GM23338 (cell line): ENCODE measurements at regions not wholly inside any gene's neighbourhood (a gene's known extent, or its start where the extent isn't known, plus 50 kb on each side); places are given as distances from the start of the nearest gene placed in this dataset.

Experiments used
- ATAC-seq: fragments of 200-7000 bp; cut with Tn5 transposase; 3 replicates; pipeline ENCODE4 v1.9.1; 2020
- DNase-seq: peaks from one replicate; pipeline ENCODE4 v3.0.0-alpha.2; 2015; ENCODE audit warnings: low spot score
- H2AFZ ChIP-seq: fragments of 200-600 bp; sonication (generic); 2 replicates; pipeline ENCODE4 v1.8.0; 2016; ENCODE audit warnings: antibody characterized with exemption, mild to moderate bottlenecking, moderate library complexity
- H3F3A ChIP-seq: fragments of 200-600 bp; sonication (generic); replicated peaks from 2 replicates; pipeline ENCODE4 v1.8.0; 2017; ENCODE audit warnings: antibody characterized with exemption, mixed run types, low read depth
- H3K27ac ChIP-seq: fragments of 200-600 bp; sonication (generic); 2 replicates; pipeline ENCODE4 v1.6.1; 2016; ENCODE audit warnings: low read depth
- H3K27me3 ChIP-seq: fragments of 200-600 bp; sonication (generic); 2 replicates; pipeline ENCODE4 v1.8.0; 2016; ENCODE audit warnings: mild to moderate bottlenecking, mixed run types, moderate library complexity; ENCODE audit not compliant: insufficient read depth
- H3K36me3 ChIP-seq: fragments of 200-600 bp; sonication (generic); 2 replicates; pipeline ENCODE4 v1.8.0; 2016; ENCODE audit warnings: mild to moderate bottlenecking; ENCODE audit not compliant: insufficient read depth
- H3K4me1 ChIP-seq: fragments of 200-600 bp; sonication (generic); 2 replicates; pipeline ENCODE4 v1.8.0; 2016; ENCODE audit warnings: mild to moderate bottlenecking, moderate library complexity; ENCODE audit not compliant: insufficient read depth
- H3K4me2 ChIP-seq: fragments of 200-600 bp; sonication (generic); 2 replicates; pipeline ENCODE4 v1.7.1; 2017; ENCODE audit warnings: mixed run types
- H3K4me3 ChIP-seq: fragments of 200-600 bp; sonication (generic); 2 replicates; pipeline ENCODE4 v1.6.1; 2016; ENCODE audit warnings: mixed run types
- H3K79me2 ChIP-seq: fragments of 200-600 bp; sonication (generic); replicated peaks from 2 replicates; pipeline ENCODE4 v1.8.0; 2017; ENCODE audit warnings: mild to moderate bottlenecking; ENCODE audit not compliant: insufficient read depth
- H3K9me2 ChIP-seq: fragments of 200-600 bp; sonication (generic); 2 replicates; pipeline ENCODE4 v1.8.0; 2017; ENCODE audit not compliant: insufficient read depth
- H4K20me1 ChIP-seq: fragments of 200-600 bp; sonication (generic); replicated peaks from 2 replicates; pipeline ENCODE4 v1.8.0; 2017; ENCODE audit warnings: mild to moderate bottlenecking; ENCODE audit not compliant: insufficient read depth
- H3K27ac Mint-ChIP-seq: 2 replicates; pipeline ENCODE4 v1.8.0; 2020; ENCODE audit warnings: inconsistent platforms, mild to moderate bottlenecking, moderate library complexity, mixed read lengths
- H3K27me3 Mint-ChIP-seq: 3 replicates; pipeline ENCODE4 v1.8.0; 2022; ENCODE audit warnings: low read depth, mild to moderate bottlenecking, moderate library complexity, mixed read lengths, inconsistent platforms; ENCODE audit not compliant: insufficient read depth, poor library complexity
- H3K36me3 Mint-ChIP-seq: 3 replicates; pipeline ENCODE4 v1.8.0; 2021; ENCODE audit warnings: low read depth, mild to moderate bottlenecking, inconsistent platforms, moderate library complexity, mixed read lengths
- H3K4me1 Mint-ChIP-seq: 3 replicates; pipeline ENCODE4 v1.8.0; 2020; ENCODE audit warnings: mild to moderate bottlenecking, inconsistent platforms, mixed read lengths
- H3K4me3 Mint-ChIP-seq: 3 replicates; pipeline ENCODE4 v1.8.0; 2021; ENCODE audit warnings: moderate library complexity, mild to moderate bottlenecking, inconsistent platforms, mixed read lengths
- H3K9me3 Mint-ChIP-seq: 3 replicates; pipeline ENCODE4 v1.8.0; 2020; ENCODE audit warnings: moderate library complexity, mild to moderate bottlenecking, inconsistent platforms, mixed read lengths
- CREB1 ChIP-seq: fragments of 250-450 bp; sonication (Bioruptor Pico); IDR thresholded peaks from 2 replicates; pipeline ENCODE4 v1.5.0; 2020; ENCODE audit warnings: low read depth, mild to moderate bottlenecking, moderate library complexity
- ETS1 ChIP-seq: IDR thresholded peaks from 2 replicates; pipeline ENCODE4 v1.6.1; 2016; ENCODE audit warnings: antibody characterized with exemption
- EZH2 ChIP-seq: fragments of 200-600 bp; sonication (generic); IDR thresholded peaks from one replicate; pipeline ENCODE4 v1.8.0; 2017; ENCODE audit warnings: antibody characterized with exemption, mild to moderate bottlenecking, low read depth; ENCODE audit not compliant: unreplicated experiment
- EZH2phosphoT487 ChIP-seq: fragments of 200-600 bp; sonication (generic); IDR thresholded peaks from one replicate; pipeline ENCODE4 v1.8.1; 2018; ENCODE audit warnings: antibody characterized with exemption; ENCODE audit not compliant: unreplicated experiment
- JUNB ChIP-seq: IDR thresholded peaks from one replicate; pipeline ENCODE4 v1.6.1; 2016; ENCODE audit warnings: antibody characterized with exemption; ENCODE audit not compliant: unreplicated experiment
- NANOG ChIP-seq: IDR thresholded peaks from 2 replicates; pipeline ENCODE4 v1.6.1; 2016; ENCODE audit warnings: antibody characterized with exemption, borderline replicate concordance
- POLR2AphosphoS5 ChIP-seq: IDR thresholded peaks from 2 replicates; pipeline ENCODE4 v1.6.1; 2016; ENCODE audit warnings: antibody characterized with exemption, low read depth
- STAT1 ChIP-seq: IDR thresholded peaks from one replicate; pipeline ENCODE4 v1.6.1; 2016; ENCODE audit warnings: antibody characterized with exemption; ENCODE audit not compliant: unreplicated experiment
- ZNF114 ChIP-seq: fragments of 250-450 bp; sonication (Bioruptor Pico); IDR thresholded peaks from 2 replicates; pipeline ENCODE4 v1.5.0; 2020; ENCODE audit warnings: mild to moderate bottlenecking, moderate library complexity
- ZNF331 ChIP-seq: fragments of 250-450 bp; sonication (Bioruptor Pico); IDR thresholded peaks from 2 replicates; pipeline ENCODE4 v1.5.0; 2020; ENCODE audit warnings: low read depth, mild to moderate bottlenecking, moderate library complexity
- TF ChIP-seq, protein P1 (sequence below), 2 experiments: fragments of 200-600 bp in 1 of 2; sonication (generic) in 1 of 2; conservative IDR thresholded peaks; 2 replicates each; pipeline versions ENCODE4 v1.5.1 to v1.6.1; 2016 to 2017; ENCODE audit warnings: antibody characterized with exemption in 2 of 2, low read depth in 2 of 2, mild to moderate bottlenecking in 2 of 2, moderate library complexity in 1 of 2
- TF ChIP-seq, protein P2 (sequence below): IDR thresholded peaks from one replicate; pipeline ENCODE4 v1.6.1; 2018; ENCODE audit warnings: antibody characterized with exemption; ENCODE audit not compliant: unreplicated experiment

DNA sequence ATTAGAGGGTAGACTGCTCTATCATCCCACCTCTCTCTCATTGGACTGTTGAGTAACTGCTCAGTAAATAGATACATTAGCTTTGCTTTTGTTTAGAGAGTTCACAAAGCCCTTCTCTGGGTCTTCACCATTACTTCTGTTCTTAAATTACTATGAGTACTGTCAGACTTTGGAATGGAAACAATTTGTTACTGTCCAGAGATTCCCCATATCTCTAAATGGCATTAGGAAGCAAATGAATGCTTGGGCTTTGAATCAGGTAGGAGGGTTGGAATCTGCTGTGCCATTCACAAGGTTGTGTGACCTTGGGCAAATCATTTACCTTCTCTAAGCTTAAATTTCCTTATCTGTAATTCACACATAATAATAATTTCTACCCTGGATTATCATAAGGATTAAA lies 541.0 kb upstream of the FZD8 start:
- no peak for ATAC-seq
- no peaks in the 10 kb centered on the region for H3K9me3 Mint-ChIP-seq
- TF ChIP-seq JUNB: no peak
- TF ChIP-seq STAT1: no peak
- no peak for TF ChIP-seq NANOG
- TF ChIP-seq ZNF331: no peak
- TF ChIP-seq ETS1: no peak

DNA sequence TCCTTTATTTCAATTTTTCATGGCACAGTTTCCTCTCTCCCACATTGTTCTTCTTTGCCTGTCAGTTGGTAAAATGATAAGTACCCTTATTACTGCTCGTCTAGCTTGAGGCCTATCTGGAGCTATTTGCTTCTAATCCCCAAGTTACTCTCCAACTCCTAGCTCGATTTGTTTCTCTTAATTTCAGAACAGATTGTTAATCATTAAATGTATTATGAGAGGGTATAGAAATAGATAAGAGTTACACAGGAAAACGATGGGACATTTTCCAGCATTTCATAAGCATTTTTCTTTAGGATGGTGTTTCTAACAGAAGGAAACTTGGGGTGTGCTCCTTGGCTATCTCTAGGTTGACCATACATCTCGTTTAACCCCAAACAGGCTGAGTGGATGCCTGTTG lies 540.5 kb upstream of the FZD8 start:
- H3K4me2 ChIP-seq: no peak overlapping the region
- Mint-ChIP-seq H3K4me1 (peaks cover 31% of the 10 kb centered on the region), H3K27ac (no peak overlapping the region)
- TF ChIP-seq CREB1 (no peak), ETS1 (no peak), EZH2 (no peak), EZH2phosphoT487 (no peak), POLR2AphosphoS5 (no peak), ZNF114 (CRISPR knock-in tag) (no peak), NANOG (no peak), STAT1 (no peak), ZNF331 (no peak), JUNB (no peak)
- TF ChIP-seq, protein P1, sequence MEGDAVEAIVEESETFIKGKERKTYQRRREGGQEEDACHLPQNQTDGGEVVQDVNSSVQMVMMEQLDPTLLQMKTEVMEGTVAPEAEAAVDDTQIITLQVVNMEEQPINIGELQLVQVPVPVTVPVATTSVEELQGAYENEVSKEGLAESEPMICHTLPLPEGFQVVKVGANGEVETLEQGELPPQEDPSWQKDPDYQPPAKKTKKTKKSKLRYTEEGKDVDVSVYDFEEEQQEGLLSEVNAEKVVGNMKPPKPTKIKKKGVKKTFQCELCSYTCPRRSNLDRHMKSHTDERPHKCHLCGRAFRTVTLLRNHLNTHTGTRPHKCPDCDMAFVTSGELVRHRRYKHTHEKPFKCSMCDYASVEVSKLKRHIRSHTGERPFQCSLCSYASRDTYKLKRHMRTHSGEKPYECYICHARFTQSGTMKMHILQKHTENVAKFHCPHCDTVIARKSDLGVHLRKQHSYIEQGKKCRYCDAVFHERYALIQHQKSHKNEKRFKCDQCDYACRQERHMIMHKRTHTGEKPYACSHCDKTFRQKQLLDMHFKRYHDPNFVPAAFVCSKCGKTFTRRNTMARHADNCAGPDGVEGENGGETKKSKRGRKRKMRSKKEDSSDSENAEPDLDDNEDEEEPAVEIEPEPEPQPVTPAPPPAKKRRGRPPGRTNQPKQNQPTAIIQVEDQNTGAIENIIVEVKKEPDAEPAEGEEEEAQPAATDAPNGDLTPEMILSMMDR (conservative IDR thresholded peaks at IDR 0.05; ENCODE audit: low read depth in 2 of 2): no peak
- TF ChIP-seq, protein P2, sequence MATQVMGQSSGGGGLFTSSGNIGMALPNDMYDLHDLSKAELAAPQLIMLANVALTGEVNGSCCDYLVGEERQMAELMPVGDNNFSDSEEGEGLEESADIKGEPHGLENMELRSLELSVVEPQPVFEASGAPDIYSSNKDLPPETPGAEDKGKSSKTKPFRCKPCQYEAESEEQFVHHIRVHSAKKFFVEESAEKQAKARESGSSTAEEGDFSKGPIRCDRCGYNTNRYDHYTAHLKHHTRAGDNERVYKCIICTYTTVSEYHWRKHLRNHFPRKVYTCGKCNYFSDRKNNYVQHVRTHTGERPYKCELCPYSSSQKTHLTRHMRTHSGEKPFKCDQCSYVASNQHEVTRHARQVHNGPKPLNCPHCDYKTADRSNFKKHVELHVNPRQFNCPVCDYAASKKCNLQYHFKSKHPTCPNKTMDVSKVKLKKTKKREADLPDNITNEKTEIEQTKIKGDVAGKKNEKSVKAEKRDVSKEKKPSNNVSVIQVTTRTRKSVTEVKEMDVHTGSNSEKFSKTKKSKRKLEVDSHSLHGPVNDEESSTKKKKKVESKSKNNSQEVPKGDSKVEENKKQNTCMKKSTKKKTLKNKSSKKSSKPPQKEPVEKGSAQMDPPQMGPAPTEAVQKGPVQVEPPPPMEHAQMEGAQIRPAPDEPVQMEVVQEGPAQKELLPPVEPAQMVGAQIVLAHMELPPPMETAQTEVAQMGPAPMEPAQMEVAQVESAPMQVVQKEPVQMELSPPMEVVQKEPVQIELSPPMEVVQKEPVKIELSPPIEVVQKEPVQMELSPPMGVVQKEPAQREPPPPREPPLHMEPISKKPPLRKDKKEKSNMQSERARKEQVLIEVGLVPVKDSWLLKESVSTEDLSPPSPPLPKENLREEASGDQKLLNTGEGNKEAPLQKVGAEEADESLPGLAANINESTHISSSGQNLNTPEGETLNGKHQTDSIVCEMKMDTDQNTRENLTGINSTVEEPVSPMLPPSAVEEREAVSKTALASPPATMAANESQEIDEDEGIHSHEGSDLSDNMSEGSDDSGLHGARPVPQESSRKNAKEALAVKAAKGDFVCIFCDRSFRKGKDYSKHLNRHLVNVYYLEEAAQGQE: no peak

More for the DNA sequence above, 541.0 kb upstream of the FZD8 start:
- no peaks in the 10 kb centered on the region for H3K36me3 ChIP-seq
- H3K4me1 Mint-ChIP-seq: peaks cover 36% of the 10 kb centered on the region
- no peaks in the 10 kb centered on the region for H3K79me2 ChIP-seq
- no peak overlapping the region for H3K4me3 Mint-ChIP-seq
- H2AFZ ChIP-seq: 0 out of 2 replicates have a peak overlapping the region, but pooled peaks have one; percentile 34
- no peaks in the 10 kb centered on the region for H3K9me2 ChIP-seq
- H3K36me3 Mint-ChIP-seq: no peaks in the 10 kb centered on the region
- no peaks in the 10 kb centered on the region for H4K20me1 ChIP-seq
- no peak for DNase-seq
- no peak overlapping the region for H3K27ac ChIP-seq
- 0 out of 2 replicates have a peak, but pooled peaks cover 3% of the 10 kb centered on the region for H3F3A ChIP-seq
- H3K27me3 ChIP-seq: peaks cover 18% of the 10 kb centered on the region
- peaks cover 23% of the 10 kb centered on the region for H3K4me1 ChIP-seq
- no peak overlapping the region for H3K4me2 ChIP-seq
- no peak overlapping the region for H3K4me3 ChIP-seq
- H3K27ac Mint-ChIP-seq: no peak overlapping the region
- H3K27me3 Mint-ChIP-seq: peaks cover 3% of the 10 kb centered on the region

More for the DNA sequence above, 540.5 kb upstream of the FZD8 start:
- Histone ChIP-seq H3K27me3 (peaks cover 18% of the 10 kb centered on the region), H2AFZ (0 out of 2 replicates have a peak overlapping the region, but pooled peaks have one; percentile 34), H3F3A (0 out of 2 replicates have a peak, but pooled peaks cover 3% of the 10 kb centered on the region), H3K79me2 (no peaks in the 10 kb centered on the region), H3K36me3 (no peaks in the 10 kb centered on the region), H3K4me3 (no peak overlapping the region), H4K20me1 (no peaks in the 10 kb centered on the region), H3K9me2 (no peaks in the 10 kb centered on the region), H3K4me1 (peaks cover 21% of the 10 kb centered on the region), H3K27ac (no peak overlapping the region)
- Mint-ChIP-seq H3K27me3 (no peaks in the 10 kb centered on the region), H3K36me3 (no peaks in the 10 kb centered on the region), H3K9me3 (no peaks in the 10 kb centered on the region), H3K4me3 (no peak overlapping the region)
- DNase-seq (no peak), ATAC-seq (no peak)
